Rectal smooth muscle tissue (tissue), 1 donor: ENCODE measurements at regions not wholly inside any gene's neighbourhood (a gene's known extent, or its start where the extent isn't known, plus 50 kb on each side); places are given as distances from the start of the nearest gene placed in this dataset.

Source experiments
- H3K27ac ChIP-seq: one replicate; pipeline ENCODE4 v1.7.0; 2013; ENCODE audit warnings: low read depth, low read length, inconsistent platforms
- H3K27me3 ChIP-seq: one replicate; pipeline ENCODE4 v1.7.0; 2013; ENCODE audit warnings: low read length; ENCODE audit not compliant: control insufficient read depth, insufficient read depth
- H3K36me3 ChIP-seq: one replicate; pipeline ENCODE4 v1.7.0; 2013; ENCODE audit warnings: low read length; ENCODE audit not compliant: control insufficient read depth, insufficient read depth
- H3K4me1 ChIP-seq: one replicate; pipeline ENCODE4 v1.7.0; 2013; ENCODE audit warnings: low read length; ENCODE audit not compliant: control insufficient read depth, insufficient read depth
- H3K4me3 ChIP-seq: one replicate; pipeline ENCODE4 v1.7.0; 2013; ENCODE audit warnings: low read length
- H3K9ac ChIP-seq: one replicate; pipeline ENCODE4 v1.7.0; 2013; ENCODE audit warnings: low read length

GRCh38 chr4:124964251-124964650 lies 251.7 kb upstream of the ANKRD50 start:
- no peak overlapping the region for H3K27ac ChIP-seq
- no peak overlapping the region for H3K4me3 ChIP-seq
- H3K4me1 ChIP-seq, result no peaks in the 10 kb centered on the region
- H3K9ac ChIP-seq, result no peak overlapping the region
- H3K27me3 ChIP-seq, result no peaks in the 10 kb centered on the region
- no peaks in the 10 kb centered on the region for H3K36me3 ChIP-seq

- H3K4me1 ChIP-seq, result no peaks in the 10 kb centered on the region
- H3K4me3 ChIP-seq, result no peak overlapping the region
- H3K36me3 ChIP-seq, result no peaks in the 10 kb centered on the region
- H3K27ac ChIP-seq, result no peak overlapping the region
- no peak overlapping the region for H3K9ac ChIP-seq
- no peaks in the 10 kb centered on the region for H3K27me3 ChIP-seq
Observed at GRCh38 chr4:124961138-124961750, 248.7 kb upstream of the ANKRD50 start.

- Histone ChIP-seq H3K27me3 (no peaks in the 10 kb centered on the region), H3K36me3 (no peaks in the 10 kb centered on the region), H3K4me3 (no peak overlapping the region), H3K4me1 (no peaks in the 10 kb centered on the region), H3K9ac (no peak overlapping the region), H3K27ac (no peak overlapping the region)
Observed at GRCh38 chr4:124958847-124959246, 246.3 kb upstream of the ANKRD50 start.

- Histone ChIP-seq H3K4me1 (no peaks in the 10 kb centered on the region), H3K4me3 (no peak overlapping the region), H3K36me3 (no peaks in the 10 kb centered on the region), H3K27me3 (no peaks in the 10 kb centered on the region), H3K27ac (no peak overlapping the region), H3K9ac (no peak overlapping the region)
Observed at GRCh38 chr4:124955476-124955875, 242.9 kb upstream of the ANKRD50 start.

- no peak overlapping the region for H3K27ac ChIP-seq
- no peaks in the 10 kb centered on the region for H3K27me3 ChIP-seq
- H3K4me3 ChIP-seq, result no peak overlapping the region
- no peak overlapping the region for H3K9ac ChIP-seq
- no peaks in the 10 kb centered on the region for H3K4me1 ChIP-seq
- no peaks in the 10 kb centered on the region for H3K36me3 ChIP-seq
Observed at GRCh38 chr4:124954046-124954445, 241.5 kb upstream of the ANKRD50 start.

- H3K27ac ChIP-seq, result no peak overlapping the region
Observed at GRCh38 chr4:124953486-124953885, 241.0 kb upstream of the ANKRD50 start.

GRCh38 chr4:124953061-124953460 lies 240.5 kb upstream of the ANKRD50 start:
- H3K27ac ChIP-seq, result no peak overlapping the region
- H3K9ac ChIP-seq, result no peak overlapping the region
- no peak overlapping the region for H3K4me3 ChIP-seq
- H3K27me3 ChIP-seq, result no peaks in the 10 kb centered on the region
- no peaks in the 10 kb centered on the region for H3K4me1 ChIP-seq
- H3K36me3 ChIP-seq, result no peaks in the 10 kb centered on the region

More at GRCh38 chr4:124953486-124953885, 241.0 kb upstream of the ANKRD50 start:
- H3K36me3 ChIP-seq, result no peaks in the 10 kb centered on the region
- H3K4me3 ChIP-seq, result no peak overlapping the region
- H3K4me1 ChIP-seq, result no peaks in the 10 kb centered on the region
- H3K27me3 ChIP-seq, result no peaks in the 10 kb centered on the region
- H3K9ac ChIP-seq, result no peak overlapping the region

- H3K36me3 ChIP-seq, result no peaks in the 10 kb centered on the region
- H3K4me3 ChIP-seq, result no peak overlapping the region
- no peaks in the 10 kb centered on the region for H3K4me1 ChIP-seq
- H3K27me3 ChIP-seq, result no peaks in the 10 kb centered on the region
- no peak overlapping the region for H3K9ac ChIP-seq
- H3K27ac ChIP-seq, result no peak overlapping the region
Observed at GRCh38 chr4:124952601-124953000, 240.1 kb upstream of the ANKRD50 start.

GRCh38 chr4:124948976-124949597 lies 236.6 kb upstream of the ANKRD50 start:
- no peak overlapping the region for H3K4me3 ChIP-seq
- H3K36me3 ChIP-seq, result no peaks in the 10 kb centered on the region

GRCh38 chr4:124947622-124948265 lies 235.2 kb upstream of the ANKRD50 start:
- H3K27me3 ChIP-seq, result no peaks in the 10 kb centered on the region
- H3K9ac ChIP-seq, result no peak overlapping the region
- no peaks in the 10 kb centered on the region for H3K4me1 ChIP-seq
- no peaks in the 10 kb centered on the region for H3K36me3 ChIP-seq
- H3K27ac ChIP-seq, result no peak overlapping the region
- H3K4me3 ChIP-seq, result no peak overlapping the region

More at GRCh38 chr4:124948976-124949597, 236.6 kb upstream of the ANKRD50 start:
- Histone ChIP-seq H3K9ac (no peak overlapping the region), H3K27me3 (no peaks in the 10 kb centered on the region), H3K4me1 (no peaks in the 10 kb centered on the region), H3K27ac (no peak overlapping the region)

GRCh38 chr4:124946696-124947095 lies 234.2 kb upstream of the ANKRD50 start:
- Histone ChIP-seq H3K36me3 (no peaks in the 10 kb centered on the region), H3K27ac (no peak overlapping the region), H3K27me3 (no peaks in the 10 kb centered on the region), H3K4me1 (no peaks in the 10 kb centered on the region), H3K9ac (no peak overlapping the region), H3K4me3 (no peak overlapping the region)

- H3K4me1 ChIP-seq, result no peaks in the 10 kb centered on the region
- no peak overlapping the region for H3K9ac ChIP-seq
- H3K27ac ChIP-seq, result no peak overlapping the region
- no peak overlapping the region for H3K4me3 ChIP-seq
- H3K36me3 ChIP-seq, result no peaks in the 10 kb centered on the region
- H3K27me3 ChIP-seq, result no peaks in the 10 kb centered on the region
Observed at GRCh38 chr4:124945422-124945821, 232.9 kb upstream of the ANKRD50 start.

- no peaks in the 10 kb centered on the region for H3K36me3 ChIP-seq
- no peak overlapping the region for H3K9ac ChIP-seq
- no peak overlapping the region for H3K27ac ChIP-seq
- peaks cover 3% of the 10 kb centered on the region for H3K4me1 ChIP-seq
- H3K4me3 ChIP-seq, result no peak overlapping the region
- H3K27me3 ChIP-seq, result no peaks in the 10 kb centered on the region
Observed at GRCh38 chr4:124943938-124944337, 231.4 kb upstream of the ANKRD50 start.
